Loucy (cell line): ENCODE measurements at regions not wholly inside any gene's neighbourhood (a gene's known extent, or its start where the extent isn't known, plus 50 kb on each side); places are given as distances from the start of the nearest gene placed in this dataset.

Experiments
- H2AFZ ChIP-seq: fragments of 200-600 bp; sonication (generic); 2 replicates; pipeline ENCODE4 v1.6.0; 2016; ENCODE audit warnings: antibody characterized with exemption, mild to moderate bottlenecking, low read length, moderate library complexity
- H3F3A ChIP-seq: fragments of 200-600 bp; 2 replicates; pipeline ENCODE4 v1.6.0; 2016; ENCODE audit warnings: antibody characterized with exemption, low read depth, mild to moderate bottlenecking
- H3K27me3 ChIP-seq: fragments of 200-600 bp; sonication (generic); 2 replicates; pipeline ENCODE4 v1.6.1; 2014; ENCODE audit warnings: low read length, mild to moderate bottlenecking; ENCODE audit not compliant: insufficient read depth, poor library complexity, severe bottlenecking
- H3K36me3 ChIP-seq: fragments of 200-600 bp; sonication (generic); 2 replicates; pipeline ENCODE4 v1.6.1; 2016; ENCODE audit warnings: low read length; ENCODE audit not compliant: insufficient read depth
- H3K4me1 ChIP-seq: fragments of 200-600 bp; sonication (generic); 2 replicates; pipeline ENCODE4 v1.5.1; 2014; ENCODE audit warnings: low read length, mild to moderate bottlenecking; ENCODE audit not compliant: insufficient read depth, poor library complexity, severe bottlenecking
- H3K4me2 ChIP-seq: fragments of 200-600 bp; sonication (generic); 2 replicates; pipeline ENCODE4 v1.6.0; 2014; ENCODE audit warnings: antibody characterized with exemption, low read length, low read depth, mild to moderate bottlenecking; ENCODE audit not compliant: poor library complexity, severe bottlenecking
- H3K4me3 ChIP-seq: fragments of 200-600 bp; sonication (generic); 2 replicates; pipeline ENCODE4 v1.5.1; 2014; ENCODE audit warnings: low read length, mild to moderate bottlenecking, mixed read lengths; ENCODE audit not compliant: poor library complexity, severe bottlenecking
- H3K79me2 ChIP-seq: fragments of 200-600 bp; sonication (generic); 2 replicates; pipeline ENCODE4 v1.6.1; 2014; ENCODE audit warnings: low read length; ENCODE audit not compliant: insufficient read depth
- H3K9ac ChIP-seq: fragments of 200-600 bp; sonication (generic); 2 replicates; pipeline ENCODE4 v1.6.0; 2014; ENCODE audit warnings: mild to moderate bottlenecking, low read depth, low read length, moderate library complexity; ENCODE audit not compliant: poor library complexity, severe bottlenecking
- H3K9me2 ChIP-seq: fragments of 200-600 bp; sonication (generic); replicated peaks from 2 replicates; pipeline ENCODE4 v1.6.1; 2016; ENCODE audit warnings: low read depth, low read length, mixed read lengths
- H3K9me3 ChIP-seq: fragments of 200-600 bp; sonication (generic); 2 replicates; pipeline ENCODE4 v1.6.1; 2014; ENCODE audit warnings: mild to moderate bottlenecking, antibody characterized with exemption, low read length, low read depth; ENCODE audit not compliant: insufficient read depth
- H4K20me1 ChIP-seq: fragments of 200-600 bp; sonication (generic); 2 replicates; pipeline ENCODE4 v1.6.0; 2014; ENCODE audit warnings: antibody characterized with exemption, low read length, mild to moderate bottlenecking; ENCODE audit not compliant: insufficient read depth, poor library complexity, severe bottlenecking
- EZH2phosphoT487 ChIP-seq: fragments of 200-600 bp; IDR thresholded peaks from 2 replicates; pipeline ENCODE4 v1.6.1; 2018; ENCODE audit warnings: antibody characterized with exemption, mild to moderate bottlenecking, moderate library complexity, borderline replicate concordance

- no peaks in the 10 kb centered on the region for H3K9me3 ChIP-seq
- no peak overlapping the region for H3K4me2 ChIP-seq
- H3K9ac ChIP-seq = no peak overlapping the region
- no peaks in the 10 kb centered on the region for H3K79me2 ChIP-seq
- no peaks in the 10 kb centered on the region for H3F3A ChIP-seq
- TF ChIP-seq EZH2phosphoT487 = no peak
- no peak overlapping the region for H2AFZ ChIP-seq
- H3K36me3 ChIP-seq = no peaks in the 10 kb centered on the region
- no peaks in the 10 kb centered on the region for H4K20me1 ChIP-seq
- H3K4me3 ChIP-seq = no peak overlapping the region
- H3K27me3 ChIP-seq = no peaks in the 10 kb centered on the region
- no peaks in the 10 kb centered on the region for H3K9me2 ChIP-seq
- H3K4me1 ChIP-seq = peaks cover 6% of the 10 kb centered on the region
These were observed 53.1 kb upstream of the PLAC1 start for GRCh38 chrX:134711135-134711921.
